Heart right ventricle (tissue), 16 donors: ENCODE measurements at regions not wholly inside any gene's neighbourhood (a gene's known extent, or its start where the extent isn't known, plus 50 kb on each side); places are given as distances from the start of the nearest gene placed in this dataset.

Source experiments
- ATAC-seq, 8 donors: fragments of 200-7000 bp; cut with Tn5 transposase; one replicate each; pipeline ENCODE4 v1.9.1; 2020; ENCODE audit warnings: mild to moderate bottlenecking in 8 of 8, moderate library complexity in 8 of 8, moderate number of reproducible peaks in 1 of 8
- DNase-seq, 2 donors: peaks; one replicate each; pipeline ENCODE4 v3.0.0-alpha.2; 2020
- H3K27ac ChIP-seq, 10 donors: fragments of 200-600 bp; sonication (generic) in 2 of 10; one replicate each; pipeline versions ENCODE4 v1.5.0 to v1.8.0; 2020 to 2022; ENCODE audit warnings: mild to moderate bottlenecking in 3 of 10
- H3K27me3 ChIP-seq, 7 donors: fragments of 200-600 bp; one replicate each; pipeline ENCODE4 v1.8.0; 2021 to 2022; ENCODE audit warnings: mild to moderate bottlenecking in 2 of 7
- H3K36me3 ChIP-seq, 9 donors: fragments of 200-600 bp; sonication (generic) in 1 of 9; one replicate each; pipeline versions ENCODE4 v1.5.0 to v1.8.0; 2020 to 2022; ENCODE audit warnings: mild to moderate bottlenecking in 2 of 9
- H3K4me1 ChIP-seq, 9 donors: fragments of 200-600 bp; sonication (generic) in 1 of 9; one replicate each; pipeline versions ENCODE4 v1.5.0 to v1.8.0; 2020 to 2022; ENCODE audit warnings: mild to moderate bottlenecking in 4 of 9
- H3K4me3 ChIP-seq, 10 donors: fragments of 200-600 bp; sonication (generic) in 2 of 10; one replicate each; pipeline versions ENCODE4 v1.5.0 to v1.8.0; 2020 to 2022; ENCODE audit warnings: mild to moderate bottlenecking in 7 of 10, moderate library complexity in 2 of 10
- H3K9me3 ChIP-seq, 11 donors: fragments of 200-600 bp in 10 of 11; sonication (generic) in 2 of 11; one replicate each; pipeline versions ENCODE4 v1.5.0 to v1.8.0; 2013 to 2022; ENCODE audit warnings: mild to moderate bottlenecking in 2 of 11, control low read depth in 1 of 11, moderate library complexity in 1 of 11
- WGBS, 2 donors: extraction: QIAGEN DNeasy Blood & Tissue Kit; methylation state at CpG; one replicate each; pipeline ENCODE4 v1.1.7; 2013; ENCODE audit warnings: inconsistent platforms in 1 of 2; 5-methylcytosine and 5-hydroxymethylcytosine counted together
- intact Hi-C, 10 donors: fragments of 100-400 bp; cut with DNase I; formaldehyde crosslinking; loops; one replicate each; pipeline versions ENCODE4 v1.11.1 to v1.14.2; 2022
- TF ChIP-seq, protein P1 (sequence below), 9 donors: fragments of 200-600 bp; sonication (generic) in 2 of 9; IDR thresholded peaks; one replicate each; pipeline versions ENCODE4 v1.5.0 to v1.8.0; 2021 to 2022; ENCODE audit warnings: antibody characterized with exemption in 9 of 9, mild to moderate bottlenecking in 5 of 9, moderate library complexity in 1 of 9
- donor health status: Arrhythmogenic right ventricular cardiomyopathy.
- donor health status: ischemic (EF 13 %, LVEDD 7.1; RV severe dilation, severe dysfunction).
- donor health status: healthy with polysubstance abuse.
- donor health status: DM: no; HTN: yes; CAD: no.
- donor health status: DM: no; HTN: no; CAD: no.
- donor health status: ischemic (EF 25% LVEDD 6.9; RV normal size, moderate dysfunction).
- donor health status: ischemic (EF 25% LVEDD 5.7; RV mildly dilated, moderate dysfunction).
- donor health status: healthy.
- donor health status: DM: yes; HTN: yes; CAD: no.
- donor health status: Ischemic cardiomyopathy.
- donor health status: ischemic (EF 35%, LVEDD 5.7; RV mildly dilated, moderate dysfunction).
- donor health status: nonischemic (EF 11% LVEDD 7.7; RV severe dilation, severe dysfunction).
- donor health status: DM: yes; HTN: yes; CAD: no.
- donor health status: PGD.
- donor health status: ischemic (EF 29% LVEDD 5.4; RV normal size, mild dysfunction).
- donor health status: nonischemic (EF 23%, LVEDD 6.1; RV moderate dilation, normal function).

DNA sequence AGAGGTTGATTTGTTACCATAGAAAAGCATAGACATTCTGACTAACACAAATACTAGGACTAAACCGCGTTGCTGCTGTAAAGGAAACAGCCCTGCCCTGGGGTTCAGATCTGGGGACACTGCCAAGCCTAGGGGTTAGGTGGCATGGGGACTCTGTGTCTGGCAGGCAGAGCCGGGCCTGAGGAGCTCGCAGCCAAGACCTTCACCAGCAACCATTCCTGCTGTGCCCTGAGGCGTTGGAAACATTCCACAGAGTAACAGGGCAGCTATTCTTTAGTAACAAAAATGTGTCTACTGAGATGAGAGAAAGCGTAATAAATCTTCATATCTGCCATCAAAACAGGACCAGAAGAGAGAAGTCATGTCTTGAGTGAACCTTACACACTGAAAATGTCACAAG, 280.5 kb downstream of the POM121L12 start:
- no peaks in the 10 kb centered on the region for H3K36me3 ChIP-seq
- WGBS, 2 donors, result 39 to 59% methylated on average over 6 of the region's 6 CpGs
- ATAC-seq, result peak; percentile 46 to 94 (median 76)
- TF ChIP-seq, protein P1, sequence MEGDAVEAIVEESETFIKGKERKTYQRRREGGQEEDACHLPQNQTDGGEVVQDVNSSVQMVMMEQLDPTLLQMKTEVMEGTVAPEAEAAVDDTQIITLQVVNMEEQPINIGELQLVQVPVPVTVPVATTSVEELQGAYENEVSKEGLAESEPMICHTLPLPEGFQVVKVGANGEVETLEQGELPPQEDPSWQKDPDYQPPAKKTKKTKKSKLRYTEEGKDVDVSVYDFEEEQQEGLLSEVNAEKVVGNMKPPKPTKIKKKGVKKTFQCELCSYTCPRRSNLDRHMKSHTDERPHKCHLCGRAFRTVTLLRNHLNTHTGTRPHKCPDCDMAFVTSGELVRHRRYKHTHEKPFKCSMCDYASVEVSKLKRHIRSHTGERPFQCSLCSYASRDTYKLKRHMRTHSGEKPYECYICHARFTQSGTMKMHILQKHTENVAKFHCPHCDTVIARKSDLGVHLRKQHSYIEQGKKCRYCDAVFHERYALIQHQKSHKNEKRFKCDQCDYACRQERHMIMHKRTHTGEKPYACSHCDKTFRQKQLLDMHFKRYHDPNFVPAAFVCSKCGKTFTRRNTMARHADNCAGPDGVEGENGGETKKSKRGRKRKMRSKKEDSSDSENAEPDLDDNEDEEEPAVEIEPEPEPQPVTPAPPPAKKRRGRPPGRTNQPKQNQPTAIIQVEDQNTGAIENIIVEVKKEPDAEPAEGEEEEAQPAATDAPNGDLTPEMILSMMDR (IDR thresholded peaks at IDR 0.05), result no peak
- no peak overlapping the region for H3K4me3 ChIP-seq
- peak overlapping the region in 1 of 10 donors; percentile 9 for H3K27ac ChIP-seq
- no peaks in the 10 kb centered on the region for H3K9me3 ChIP-seq
- DNase-seq, result peak; percentile 40 to 41
- peaks cover 0 to 6% (median 0%) of the 10 kb centered on the region in 9 donors for H3K4me1 ChIP-seq
- intact Hi-C loops, result no loop called here
- no peaks in the 10 kb centered on the region for H3K27me3 ChIP-seq

DNA sequence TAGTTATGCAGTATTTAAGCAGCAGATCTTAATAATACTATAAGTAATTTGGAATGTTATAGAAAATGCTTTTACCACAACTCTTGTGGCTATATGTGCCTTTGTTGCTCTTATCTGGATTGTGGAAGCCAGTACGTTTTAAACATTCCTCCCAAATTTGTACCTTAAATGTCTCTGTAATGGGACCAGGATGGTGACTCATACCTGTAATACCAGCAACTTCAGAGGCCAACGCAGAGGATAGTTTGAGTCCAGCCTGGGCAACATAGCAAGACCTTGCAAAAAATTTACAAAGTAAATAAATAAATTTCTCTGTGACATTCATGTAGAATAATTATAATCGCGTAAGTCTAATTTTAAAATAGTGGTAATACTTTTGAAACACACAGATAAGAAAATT, 283.1 kb downstream of the POM121L12 start:
- H3K27ac ChIP-seq, result no peak overlapping the region
- H3K4me3 ChIP-seq, result no peak overlapping the region
- H3K27me3 ChIP-seq, result no peaks in the 10 kb centered on the region
- no peak for DNase-seq
- ATAC-seq, result no peak
- intact Hi-C loops, result no loop called here
- peaks cover 0 to 6% (median 0%) of the 10 kb centered on the region in 9 donors for H3K4me1 ChIP-seq
- H3K36me3 ChIP-seq, result no peaks in the 10 kb centered on the region
- H3K9me3 ChIP-seq, result peaks cover 0 to 16% (median 0%) of the 10 kb centered on the region in 11 donors
- TF ChIP-seq, protein P1 (IDR thresholded peaks at IDR 0.05), result no peak
- 82 to 86% methylated on average over 4 of the region's 4 CpGs for WGBS, 2 donors

DNA sequence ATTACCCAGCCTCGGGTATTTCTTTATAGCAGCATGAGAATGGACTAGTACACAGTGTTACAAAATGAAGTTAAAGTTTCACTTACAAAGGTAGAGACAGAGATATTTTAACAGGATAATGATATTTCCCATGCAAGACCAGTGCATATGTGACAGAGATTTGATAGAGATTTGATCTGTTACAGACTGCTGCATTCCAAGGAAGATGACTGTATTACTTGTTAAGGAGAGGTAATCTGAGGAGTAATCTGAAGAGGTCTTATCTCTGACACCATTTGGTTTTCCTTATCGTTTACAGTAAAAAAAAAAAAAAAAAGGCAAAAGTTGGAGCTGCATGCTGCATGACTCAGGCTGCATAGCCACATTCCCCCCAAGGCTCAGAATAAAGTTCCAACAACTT, 289.6 kb downstream of the POM121L12 start:
- Histone ChIP-seq H3K36me3 (no peaks in the 10 kb centered on the region), H3K9me3 (peaks cover 0 to 32% (median 0%) of the 10 kb centered on the region in 11 donors), H3K27ac (no peak overlapping the region), H3K4me3 (no peak overlapping the region), H3K4me1 (no peaks in the 10 kb centered on the region), H3K27me3 (no peaks in the 10 kb centered on the region)
- intact Hi-C loops, result no loop called here
- ATAC-seq (no peak), DNase-seq (no peak)
- TF ChIP-seq, protein P1 (IDR thresholded peaks at IDR 0.05), result no peak
- WGBS, 2 donors, result 37 to 41% methylated on average over 2 of the region's 2 CpGs

DNA sequence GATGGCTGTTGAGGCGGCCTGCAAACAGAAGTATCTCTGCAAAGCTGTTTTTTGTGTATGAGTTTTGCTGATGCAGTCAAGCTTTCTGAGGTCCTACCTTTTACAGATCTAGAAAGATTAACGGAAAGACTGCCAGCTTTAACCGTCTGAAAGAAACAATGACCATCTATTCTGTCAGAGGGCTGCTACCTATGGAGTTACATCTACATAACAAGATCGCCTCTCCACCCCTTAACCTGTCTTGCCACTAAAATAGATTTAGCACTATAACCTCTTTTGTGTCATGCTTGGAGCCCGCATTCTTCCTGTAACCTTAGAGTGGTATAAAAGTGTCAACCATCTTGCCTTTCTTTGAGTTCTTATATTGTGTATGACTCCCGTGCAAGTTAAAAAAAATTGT, 291.2 kb downstream of the POM121L12 start:
- 66 to 67% methylated on average over 6 of the region's 6 CpGs for WGBS, 2 donors
- H3K4me3 ChIP-seq, result no peak overlapping the region
- ATAC-seq, result no peak
- intact Hi-C loops, result no loop called here
- no peaks in the 10 kb centered on the region for H3K36me3 ChIP-seq
- no peak overlapping the region for H3K27ac ChIP-seq
- H3K4me1 ChIP-seq, result no peaks in the 10 kb centered on the region
- peaks cover 0 to 32% (median 0%) of the 10 kb centered on the region in 11 donors for H3K9me3 ChIP-seq
- H3K27me3 ChIP-seq, result no peaks in the 10 kb centered on the region
- TF ChIP-seq, protein P1 (IDR thresholded peaks at IDR 0.05), result no peak
- DNase-seq, result no peak
